ENCODE measurements at regions not wholly inside any gene's neighbourhood (a gene's known extent, or its start where the extent isn't known, plus 50 kb on each side); places are given as distances from the start of the nearest gene placed in this dataset.

DNA sequence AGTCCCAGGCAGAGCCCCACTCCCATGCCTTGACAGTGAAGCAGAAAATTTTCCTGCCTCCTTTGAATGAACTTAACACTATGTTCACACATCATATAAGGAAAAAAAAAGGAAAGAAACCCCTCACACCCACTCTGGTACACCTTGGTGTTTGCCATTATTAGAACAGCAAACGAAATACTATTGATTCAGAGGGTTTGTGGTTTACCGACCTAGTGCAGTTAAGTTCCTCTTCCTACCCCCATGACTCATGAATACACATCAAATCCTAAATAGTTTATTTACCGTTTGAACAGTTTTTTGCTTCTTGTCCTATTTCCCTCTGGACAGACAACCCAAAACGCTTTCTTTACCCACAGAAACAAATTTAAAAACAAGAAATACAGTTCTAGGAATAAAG is 237.7 kb downstream of the FOXA2 start:
- CTCF ChIA-PET (ENCODE audit: low intra/inter-chr PET ratio, low total read pairs), result no interaction called here
- Histone ChIP-seq H3K9ac (ENCODE audit: insufficient read depth, low read depth, low read length) (no peak overlapping the region), H3K4me2 (ENCODE audit: low read depth, low read length) (no peak overlapping the region), H3K27me3 (ENCODE audit: control insufficient read depth in 1 of 2, insufficient read depth in 2 of 2, low read length in 2 of 2) (peaks cover 0 to 41% of the 10 kb centered on the region in 2 experiments; a peak in 3 of 5 replicates), H3K27ac (ENCODE audit: extremely low read length, insufficient read depth, low read length) (no peak overlapping the region), H3K9me3 (ENCODE audit: low read length) (no peaks in the 10 kb centered on the region), H3K36me3 (replicated peaks in 1 of 2; ENCODE audit: control insufficient read depth in 1 of 2, insufficient read depth in 2 of 2, low read length in 2 of 2) (no peaks in the 10 kb centered on the region), H2AFZ (ENCODE audit: low read length) (no peak overlapping the region), H3K4me3 (replicated peaks in 1 of 3; ENCODE audit: insufficient read depth in 1 of 3, low read depth in 2 of 3, low read length in 3 of 3) (no peak overlapping the region), H4K20me1 (ENCODE audit: insufficient read depth, low read length) (no peaks in the 10 kb centered on the region), H3K79me2 (ENCODE audit: insufficient read depth, low read length) (no peaks in the 10 kb centered on the region), H3K4me1 (ENCODE audit: insufficient read depth, low read length) (no peaks in the 10 kb centered on the region)
- POLR2A ChIA-PET, result no interaction called here
- FAIRE-seq, result no peak
- in situ Hi-C loops (cut with HindIII; ENCODE audit: extremely low pct_ligation_motif_present, low pct_unique_long_range_greater_than_20kb) (loop anchor here (25.0 kb wide), 1 partner anchor 641 kb away; no protein-coding TSS in a partner anchor), intact Hi-C loops (cut with micrococcal nuclease; ENCODE audit: unreplicated experiment) (no loop called here)
- TF ChIP-seq CAMTA2 (CRISPR knock-in tag; IDR thresholded peaks at IDR 0.05; ENCODE audit: borderline replicate concordance) (no peak), TBX3 (IDR thresholded peaks at IDR 0.05; ENCODE audit: borderline replicate concordance) (peak; percentile 70; the same call in 1 of the 2 replicates), FOXA1 (IDR thresholded peaks at IDR 0.05) (no peak), FOXA1 (CRISPR knock-in tag; IDR thresholded peaks at IDR 0.05) (0 out of 2 replicates have a peak, but pooled peaks have one; percentile 4), HHEX (CRISPR knock-in tag; IDR thresholded peaks at IDR 0.05) (peak; percentile 72; the same call in 1 of the 2 replicates), FIP1L1 (IDR thresholded peaks at IDR 0.05; ENCODE audit: borderline replicate concordance, insufficient read depth, low read depth, low read length) (no peak), FOSL2 (CRISPR knock-in tag; IDR thresholded peaks at IDR 0.05) (0 out of 2 replicates have a peak, but pooled peaks have one; percentile 12)
- TF ChIP-seq, protein P1, sequence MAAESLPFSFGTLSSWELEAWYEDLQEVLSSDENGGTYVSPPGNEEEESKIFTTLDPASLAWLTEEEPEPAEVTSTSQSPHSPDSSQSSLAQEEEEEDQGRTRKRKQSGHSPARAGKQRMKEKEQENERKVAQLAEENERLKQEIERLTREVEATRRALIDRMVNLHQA (CRISPR knock-in tag; IDR thresholded peaks at IDR 0.05), result no peak
- no TSS peak for BruUV-seq (replicated peaks)
- WGBS (ENCODE audit: low lambda C conversion rate), result 0% methylated on average over 4 of the region's 4 CpGs
- ATAC-seq, result peak; percentile 53; the same call in 2 of the 3 replicates
- peak; percentile 18 for DNase-seq (ENCODE audit: low spot score)

DNA sequence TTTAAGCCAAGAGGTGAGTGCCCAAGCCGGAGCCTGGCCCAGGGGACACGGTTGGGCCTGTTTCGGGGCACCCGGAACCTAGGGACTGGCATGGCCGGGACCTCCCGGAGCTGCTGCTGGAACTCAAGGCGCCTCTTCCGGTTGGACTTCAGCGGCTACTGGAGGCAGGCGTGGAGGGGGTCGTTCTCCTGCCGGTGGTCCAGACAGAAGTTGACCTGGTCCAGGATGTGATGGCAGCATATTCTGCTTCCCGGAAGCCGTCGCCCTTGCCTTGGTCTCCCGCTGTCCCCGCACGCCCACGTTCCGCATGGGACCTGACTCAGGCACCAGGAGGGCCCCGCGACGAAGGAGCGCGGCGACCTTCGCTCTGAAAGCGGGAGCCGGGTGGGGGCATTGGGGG is 240.8 kb downstream of the FOXA2 start:
- Histone ChIP-seq H2AFZ (ENCODE audit: low read length) (no peak overlapping the region), H3K4me3 (replicated peaks in 1 of 3; ENCODE audit: insufficient read depth in 1 of 3, low read depth in 2 of 3, low read length in 3 of 3) (no peak overlapping the region), H3K9me3 (ENCODE audit: low read length) (no peaks in the 10 kb centered on the region), H3K27me3 (ENCODE audit: control insufficient read depth in 1 of 2, insufficient read depth in 2 of 2, low read length in 2 of 2) (peaks cover 0 to 33% of the 10 kb centered on the region in 2 experiments; a peak in 2 of 5 replicates), H3K36me3 (replicated peaks in 1 of 2; ENCODE audit: control insufficient read depth in 1 of 2, insufficient read depth in 2 of 2, low read length in 2 of 2) (no peaks in the 10 kb centered on the region), H3K79me2 (ENCODE audit: insufficient read depth, low read length) (no peaks in the 10 kb centered on the region), H3K27ac (ENCODE audit: extremely low read length, insufficient read depth, low read length) (no peak overlapping the region), H3K4me1 (ENCODE audit: insufficient read depth, low read length) (peaks cover 5% of the 10 kb centered on the region; the same call in 1 of the 2 replicates), H3K4me2 (ENCODE audit: low read depth, low read length) (no peak overlapping the region), H4K20me1 (ENCODE audit: insufficient read depth, low read length) (no peaks in the 10 kb centered on the region), H3K9ac (ENCODE audit: insufficient read depth, low read depth, low read length) (no peak overlapping the region)
- POLR2A ChIA-PET, result no interaction called here
- in situ Hi-C loops (cut with HindIII; ENCODE audit: extremely low pct_ligation_motif_present, low pct_unique_long_range_greater_than_20kb) (loop anchor here (25.0 kb wide), 1 partner anchor 644 kb away; no protein-coding TSS in a partner anchor), intact Hi-C loops (cut with micrococcal nuclease; ENCODE audit: unreplicated experiment) (no loop called here)
- CTCF ChIA-PET (ENCODE audit: low intra/inter-chr PET ratio, low total read pairs), result no interaction called here
- no TSS peak for BruUV-seq (replicated peaks)
- peak; percentile 41; the same call in 1 of the 2 replicates for TF ChIP-seq ZNF768 (CRISPR knock-in tag; IDR thresholded peaks at IDR 0.05)
- TF ChIP-seq CENPT (CRISPR knock-in tag; IDR thresholded peaks at IDR 0.05; ENCODE audit: low read depth), result no peak
- DNase-seq (ENCODE audit: low spot score) (no peak), FAIRE-seq (no peak), ATAC-seq (no peak)
- 85% methylated on average over 28 of the region's 29 CpGs for WGBS (ENCODE audit: low lambda C conversion rate)

Data from HepG2 (cell line).